ENCODE measurements at regions not wholly inside any gene's neighbourhood (a gene's known extent, or its start where the extent isn't known, plus 50 kb on each side); places are given as distances from the start of the nearest gene placed in this dataset.
"Not testable (repeated sequence)": the region's sequence is repeated elsewhere in the genome, so short reads cannot be mapped to it uniquely, and the experiment has no call there.

DNA sequence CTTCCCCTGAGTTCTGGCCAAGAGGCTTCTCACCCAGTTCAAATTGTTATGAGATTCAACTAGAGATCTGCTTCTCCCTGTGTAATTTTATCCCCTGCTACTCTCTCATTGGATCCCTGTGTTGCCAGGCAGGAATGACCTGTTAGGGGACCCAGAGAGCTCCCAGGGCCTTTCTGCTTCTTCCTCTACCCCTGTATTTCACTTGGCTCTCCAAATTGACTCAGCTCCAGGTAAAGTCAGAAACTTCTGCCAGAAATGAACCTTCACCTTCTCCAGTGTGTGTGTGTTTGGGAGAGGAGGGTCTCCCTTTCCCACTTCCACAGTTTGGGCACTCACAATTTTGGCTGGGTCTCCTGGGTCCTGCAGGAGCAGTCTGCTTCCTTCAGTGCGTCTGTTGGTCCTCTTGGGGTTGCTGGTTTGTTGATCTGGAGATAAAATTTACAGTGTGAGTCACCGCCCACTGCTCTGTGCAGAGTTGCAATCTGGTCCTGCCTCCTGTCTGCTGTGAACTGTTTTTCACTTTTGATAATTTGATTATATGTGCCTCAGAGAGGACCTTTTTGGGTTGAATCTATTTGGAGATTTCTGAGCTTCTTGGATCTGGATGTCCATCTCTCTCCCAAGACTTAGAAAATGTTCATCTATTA, 112.4 kb upstream of the EDA2R start:
- Histone ChIP-seq H2AFZ (replicated peaks; ENCODE audit: low read length, poor library complexity) (no peak overlapping the region), H3K23ac (ENCODE audit: low read depth, low read length) (no peak overlapping the region), H2BK120ac (ENCODE audit: low read depth, low read length) (no peak overlapping the region), H3K56ac (ENCODE audit: extremely low read depth, insufficient read depth, low read length) (no peak overlapping the region), H3K27me3 (ENCODE audit: control insufficient read depth, insufficient read depth, low read length) (no peaks in the 10 kb centered on the region), H3K79me1 (ENCODE audit: low read depth in 1 of 2, low read length in 2 of 2) (no peaks in the 10 kb centered on the region), H2AK5ac (ENCODE audit: low read depth, low read length) (no peak overlapping the region), H3K4me1 (ENCODE audit: control insufficient read depth, insufficient read depth, low read length) (no peaks in the 10 kb centered on the region), H4K8ac (ENCODE audit: low read depth in 2 of 2, low read length in 2 of 2) (no peak overlapping the region), H3K18ac (ENCODE audit: low read depth, low read length) (no peak overlapping the region), H3K36me3 (ENCODE audit: control insufficient read depth, insufficient read depth, low read length) (no peaks in the 10 kb centered on the region), H3K9me1 (ENCODE audit: insufficient read depth, low read length) (no peaks in the 10 kb centered on the region), H3K9me3 (ENCODE audit: control insufficient read depth, insufficient read depth, low read length) (no peaks in the 10 kb centered on the region; the same call in 1 of the 2 replicates), H3K4ac (ENCODE audit: low read depth, low read length) (no peak overlapping the region), H4K5ac (ENCODE audit: low read depth, low read length) (no peak overlapping the region), H2BK5ac (ENCODE audit: low read depth, low read length, poor library complexity, severe bottlenecking) (no peak overlapping the region), H4K20me1 (ENCODE audit: insufficient read depth, low read length) (no peaks in the 10 kb centered on the region), H3K27ac (ENCODE audit: insufficient read depth, low read length) (no peak overlapping the region), H2BK15ac (ENCODE audit: low read depth, low read length) (no peak overlapping the region), H2BK20ac (ENCODE audit: low read depth, low read length) (no peak overlapping the region), H3K4me3 (ENCODE audit: insufficient read depth, low read depth, low read length) (no peak overlapping the region), H3K14ac (replicated peaks; ENCODE audit: low read depth, low read length) (no peak overlapping the region), H2AK9ac (replicated peaks; ENCODE audit: low read depth, low read length, poor library complexity) (no peak overlapping the region), H3K4me2 (ENCODE audit: low read depth, low read length) (no peak overlapping the region), H4K91ac (ENCODE audit: insufficient read depth, low read depth, low read length) (no peak overlapping the region), H3K9ac (ENCODE audit: low read depth, low read length) (no peak overlapping the region)
- intact Hi-C loops (cut with micrococcal nuclease) (no loop called here), dilution Hi-C loops (cut with HindIII; ENCODE audit: low sequenced_read_pairs, unreplicated experiment) (no loop called here), in situ Hi-C loops (cut with MboI; ENCODE audit: low sequenced_read_pairs) (no loop called here)
- DNase-seq (no peak), ATAC-seq (ENCODE audit: low read depth) (no peak)
- no CpG with 5 or more reads among the region's 2 CpGs for WGBS, 2 experiments (ENCODE audit: extremely low coverage in 2 of 2, insufficient read length in 1 of 2)
- no peak for TF ChIP-seq BHLHE40 (IDR thresholded peaks at IDR 0.05; ENCODE audit: low read depth, low read length)
- ChIA-PET POLR2A (ENCODE audit: unreplicated experiment) (no interaction called here), CTCF (no interaction called here)
- BruUV-seq (replicated peaks), result no TSS peak

DNA sequence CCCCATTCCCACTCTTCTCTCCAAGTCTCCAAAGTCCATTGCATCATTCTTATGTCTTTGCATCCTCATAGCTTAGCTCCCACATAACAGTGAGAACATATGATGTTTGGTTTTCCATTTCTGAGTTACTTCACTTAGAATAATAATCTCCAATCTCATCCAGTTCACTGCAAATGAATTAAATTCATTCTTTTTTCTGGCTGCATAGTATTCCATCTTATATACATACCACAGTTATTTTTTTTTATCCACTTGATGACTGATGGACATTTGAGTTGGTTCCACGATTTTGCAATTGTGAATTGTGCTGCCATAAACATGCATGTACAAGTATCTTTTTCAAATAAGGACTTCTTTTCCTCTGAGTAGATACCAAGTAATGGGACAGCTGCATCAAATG, 105.6 kb upstream of the EDA2R start:
- CTCF ChIA-PET; POLR2A ChIA-PET (ENCODE audit: unreplicated experiment); H2AK9ac ChIP-seq (replicated peaks; ENCODE audit: low read depth, low read length, poor library complexity); H3K27me3 ChIP-seq (ENCODE audit: control insufficient read depth, insufficient read depth, low read length); H2AFZ ChIP-seq (replicated peaks; ENCODE audit: low read length, poor library complexity); H3K9ac ChIP-seq (ENCODE audit: low read depth, low read length); H3K36me3 ChIP-seq (ENCODE audit: control insufficient read depth, insufficient read depth, low read length); H3K79me1 ChIP-seq (ENCODE audit: low read depth in 1 of 2, low read length in 2 of 2); H4K8ac ChIP-seq (ENCODE audit: low read depth in 2 of 2, low read length in 2 of 2); H3K4me2 ChIP-seq (ENCODE audit: low read depth, low read length); H3K9me1 ChIP-seq (ENCODE audit: insufficient read depth, low read length); H3K27ac ChIP-seq (ENCODE audit: insufficient read depth, low read length); H3K4me1 ChIP-seq (ENCODE audit: control insufficient read depth, insufficient read depth, low read length); H2BK5ac ChIP-seq (ENCODE audit: low read depth, low read length, poor library complexity, severe bottlenecking); H3K23ac ChIP-seq (ENCODE audit: low read depth, low read length); DNase-seq; H2BK120ac ChIP-seq (ENCODE audit: low read depth, low read length); H2AK5ac ChIP-seq (ENCODE audit: low read depth, low read length); H3K4me3 ChIP-seq (ENCODE audit: insufficient read depth, low read depth, low read length); in situ Hi-C loops (cut with MboI; ENCODE audit: low sequenced_read_pairs); H4K91ac ChIP-seq (ENCODE audit: insufficient read depth, low read depth, low read length); H3K4ac ChIP-seq (ENCODE audit: low read depth, low read length); dilution Hi-C loops (cut with HindIII; ENCODE audit: low sequenced_read_pairs, unreplicated experiment); H2BK20ac ChIP-seq (ENCODE audit: low read depth, low read length); H3K18ac ChIP-seq (ENCODE audit: low read depth, low read length); intact Hi-C loops (cut with micrococcal nuclease); H4K5ac ChIP-seq (ENCODE audit: low read depth, low read length); H2BK15ac ChIP-seq (ENCODE audit: low read depth, low read length); H3K9me3 ChIP-seq (ENCODE audit: control insufficient read depth, insufficient read depth, low read length); H4K20me1 ChIP-seq (ENCODE audit: insufficient read depth, low read length); BruUV-seq (replicated peaks); ATAC-seq (ENCODE audit: low read depth); H3K14ac ChIP-seq (replicated peaks; ENCODE audit: low read depth, low read length); H3K56ac ChIP-seq (ENCODE audit: extremely low read depth, insufficient read depth, low read length): not testable (repeated sequence)
- WGBS, 2 experiments (ENCODE audit: extremely low coverage in 2 of 2, insufficient read length in 1 of 2), result no CpG with 5 or more reads among the region's 1 CpG
